DND-41 (cell line): ENCODE measurements at regions not wholly inside any gene's neighbourhood (a gene's known extent, or its start where the extent isn't known, plus 50 kb on each side); places are given as distances from the start of the nearest gene placed in this dataset.

Source experiments
- ATAC-seq: fragments of 200-7000 bp; cut with Tn5 transposase; 3 replicates; pipeline ENCODE4 v1.9.1; 2021; ENCODE audit warnings: low read depth; ENCODE audit not compliant: insufficient read depth
- DNase-seq: peaks from one replicate; pipeline ENCODE4 v3.0.0-alpha.2; 2020
- H2AFZ ChIP-seq: 2 replicates; pipeline ENCODE4 v1.6.0; 2012; ENCODE audit warnings: low read depth, low read length
- H3K27ac ChIP-seq: 2 replicates; pipeline ENCODE4 v1.5.1; 2012; ENCODE audit warnings: low read length, inconsistent platforms
- H3K27me3 ChIP-seq: fragments of 200-600 bp; sonication (generic); 2 replicates; pipeline ENCODE4 v1.6.0; 2012; ENCODE audit warnings: low read length, mild to moderate bottlenecking, inconsistent platforms; ENCODE audit not compliant: insufficient read depth, poor library complexity
- H3K36me3 ChIP-seq: 2 replicates; pipeline ENCODE4 v1.5.1; 2012; ENCODE audit warnings: low read length, inconsistent platforms; ENCODE audit not compliant: insufficient read depth
- H3K4me1 ChIP-seq: 2 replicates; pipeline ENCODE4 v1.5.1; 2012; ENCODE audit warnings: mild to moderate bottlenecking, low read length; ENCODE audit not compliant: insufficient read depth
- H3K4me2 ChIP-seq: 2 replicates; pipeline ENCODE4 v1.6.0; 2012; ENCODE audit warnings: mild to moderate bottlenecking, moderate library complexity, low read length, inconsistent platforms; ENCODE audit not compliant: insufficient read depth
- H3K4me3 ChIP-seq, 2 experiments: fragments of 200-600 bp in 1 of 2; shearing (Covaris generic) in 1 of 2; 2 replicates each; pipeline ENCODE4 v1.5.1; 2012 to 2016; ENCODE audit warnings: inconsistent platforms in 2 of 2, low read length in 2 of 2, mild to moderate bottlenecking in 2 of 2, low read depth in 1 of 2, moderate library complexity in 1 of 2
- H3K79me2 ChIP-seq: 2 replicates; pipeline ENCODE4 v1.6.0; 2012; ENCODE audit warnings: low read length, inconsistent platforms; ENCODE audit not compliant: insufficient read depth
- H3K9ac ChIP-seq: 2 replicates; pipeline ENCODE4 v1.6.0; 2012; ENCODE audit warnings: low read depth, mild to moderate bottlenecking, inconsistent platforms, low read length, moderate library complexity
- H3K9me3 ChIP-seq: 2 replicates; pipeline ENCODE4 v1.5.1; 2012; ENCODE audit warnings: low read length, moderate library complexity, mild to moderate bottlenecking, inconsistent platforms; ENCODE audit not compliant: insufficient read depth, severe bottlenecking
- H4K20me1 ChIP-seq: 2 replicates; pipeline ENCODE4 v1.6.0; 2012; ENCODE audit warnings: low read length; ENCODE audit not compliant: insufficient read depth
- EZH2 ChIP-seq: IDR thresholded peaks from 3 replicates; pipeline ENCODE4 v1.6.1; 2012; ENCODE audit warnings: borderline replicate concordance, low read depth, mild to moderate bottlenecking, moderate library complexity, low read length, inconsistent platforms; ENCODE audit not compliant: severe bottlenecking
- TF ChIP-seq, protein P1 (sequence below): IDR thresholded peaks from 2 replicates; pipeline ENCODE4 v1.5.1; 2012; ENCODE audit warnings: borderline replicate concordance, low read length, moderate library complexity, mild to moderate bottlenecking; ENCODE audit not compliant: poor library complexity, severe bottlenecking; ENCODE audit errors: extremely low read depth

DNA sequence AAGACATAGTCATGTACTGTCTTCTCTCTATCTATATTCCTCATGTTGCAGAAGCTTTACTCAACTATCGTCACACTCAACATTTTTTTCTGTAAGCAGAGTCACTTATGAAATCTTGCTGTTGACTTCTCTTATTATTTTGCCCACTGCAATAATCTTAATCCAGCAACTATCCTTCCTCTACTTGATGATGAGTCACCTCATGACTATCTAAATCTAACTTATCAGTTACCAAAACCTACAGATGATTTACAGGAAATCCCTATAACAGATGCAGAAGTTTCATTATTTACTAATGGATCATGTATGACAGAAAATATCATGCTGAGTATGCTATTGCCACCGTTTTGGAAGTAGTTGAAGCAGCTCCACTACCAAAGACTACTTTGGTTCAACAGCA, 378.9 kb downstream of the DUSP10 start:
- no peak for TF ChIP-seq EZH2
- TF ChIP-seq, protein P1, sequence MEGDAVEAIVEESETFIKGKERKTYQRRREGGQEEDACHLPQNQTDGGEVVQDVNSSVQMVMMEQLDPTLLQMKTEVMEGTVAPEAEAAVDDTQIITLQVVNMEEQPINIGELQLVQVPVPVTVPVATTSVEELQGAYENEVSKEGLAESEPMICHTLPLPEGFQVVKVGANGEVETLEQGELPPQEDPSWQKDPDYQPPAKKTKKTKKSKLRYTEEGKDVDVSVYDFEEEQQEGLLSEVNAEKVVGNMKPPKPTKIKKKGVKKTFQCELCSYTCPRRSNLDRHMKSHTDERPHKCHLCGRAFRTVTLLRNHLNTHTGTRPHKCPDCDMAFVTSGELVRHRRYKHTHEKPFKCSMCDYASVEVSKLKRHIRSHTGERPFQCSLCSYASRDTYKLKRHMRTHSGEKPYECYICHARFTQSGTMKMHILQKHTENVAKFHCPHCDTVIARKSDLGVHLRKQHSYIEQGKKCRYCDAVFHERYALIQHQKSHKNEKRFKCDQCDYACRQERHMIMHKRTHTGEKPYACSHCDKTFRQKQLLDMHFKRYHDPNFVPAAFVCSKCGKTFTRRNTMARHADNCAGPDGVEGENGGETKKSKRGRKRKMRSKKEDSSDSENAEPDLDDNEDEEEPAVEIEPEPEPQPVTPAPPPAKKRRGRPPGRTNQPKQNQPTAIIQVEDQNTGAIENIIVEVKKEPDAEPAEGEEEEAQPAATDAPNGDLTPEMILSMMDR, result no peak
- no peak for ATAC-seq
- Histone ChIP-seq H3K27ac (no peak overlapping the region), H3K79me2 (no peaks in the 10 kb centered on the region), H3K4me1 (no peaks in the 10 kb centered on the region), H3K9ac (no peak overlapping the region), H3K9me3 (no peaks in the 10 kb centered on the region), H2AFZ (no peak overlapping the region), H3K4me2 (no peak overlapping the region), H4K20me1 (no peaks in the 10 kb centered on the region), H3K27me3 (peaks cover 6% of the 10 kb centered on the region), H3K4me3 (no peak overlapping the region), H3K36me3 (no peaks in the 10 kb centered on the region)
- DNase-seq, result no peak

GRCh38 chr1:221366495-221367110, 375.3 kb downstream of the DUSP10 start:
- Histone ChIP-seq H3K9me3 (no peaks in the 10 kb centered on the region), H3K36me3 (no peaks in the 10 kb centered on the region), H3K27me3 (peaks cover 6% of the 10 kb centered on the region), H2AFZ (no peak overlapping the region), H3K9ac (no peak overlapping the region), H3K27ac (no peak overlapping the region), H3K4me2 (no peak overlapping the region), H4K20me1 (no peaks in the 10 kb centered on the region), H3K4me1 (no peaks in the 10 kb centered on the region), H3K79me2 (no peaks in the 10 kb centered on the region), H3K4me3 (no peak overlapping the region)
- ATAC-seq, result no peak
- no peak for DNase-seq
- TF ChIP-seq EZH2, result no peak
- TF ChIP-seq, protein P1, result no peak

DNA sequence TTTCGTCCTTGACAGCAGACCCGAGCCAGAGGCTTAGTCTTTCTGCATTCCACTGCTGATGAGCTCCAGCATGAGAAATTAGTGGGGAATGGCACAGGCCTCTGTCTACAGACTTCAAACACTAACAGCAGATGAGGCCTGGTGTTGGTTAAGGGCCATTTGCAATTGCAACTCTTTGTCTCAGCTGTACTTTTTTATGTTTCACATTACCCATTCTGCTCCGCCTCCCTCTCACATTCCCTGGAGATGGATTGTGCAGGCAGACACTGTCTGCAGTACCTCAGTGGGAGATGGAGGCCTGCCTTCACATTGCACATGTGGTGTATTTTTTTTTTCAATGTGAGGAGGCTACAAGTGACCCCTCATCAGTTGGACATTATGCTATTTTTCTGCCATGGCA, 370.2 kb downstream of the DUSP10 start:
- no peak overlapping the region for H3K9ac ChIP-seq
- H3K4me3 ChIP-seq, result no peak overlapping the region
- no peaks in the 10 kb centered on the region for H3K9me3 ChIP-seq
- no peaks in the 10 kb centered on the region for H3K4me1 ChIP-seq
- no peak overlapping the region for H3K4me2 ChIP-seq
- H4K20me1 ChIP-seq, result no peaks in the 10 kb centered on the region
- no peaks in the 10 kb centered on the region for H3K79me2 ChIP-seq
- peaks cover 2% of the 10 kb centered on the region for H3K27me3 ChIP-seq
- ATAC-seq (no peak), DNase-seq (no peak)
- H3K36me3 ChIP-seq, result no peaks in the 10 kb centered on the region
- H3K27ac ChIP-seq, result no peak overlapping the region
- H2AFZ ChIP-seq, result no peak overlapping the region
- TF ChIP-seq EZH2, result no peak
- TF ChIP-seq, protein P1, result no peak

DNA sequence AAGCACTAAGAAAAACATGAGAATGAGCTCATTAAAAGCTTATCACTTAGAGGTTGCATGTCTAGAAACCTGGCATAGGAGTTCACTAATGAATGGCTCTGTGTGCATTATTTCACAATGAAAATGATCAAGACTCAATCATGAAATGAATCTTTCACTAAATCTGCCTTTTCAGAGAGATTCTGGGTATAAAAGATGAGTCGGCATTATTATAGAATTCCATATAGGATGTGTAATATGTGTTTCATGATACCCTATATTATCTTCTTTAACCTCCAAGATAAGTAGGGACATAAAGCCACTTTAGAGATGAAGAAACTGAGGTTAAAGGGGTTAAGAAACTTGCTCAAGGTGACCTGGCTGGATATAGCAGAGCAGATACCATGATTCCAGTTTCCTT, 368.1 kb downstream of the DUSP10 start:
- TF ChIP-seq, protein P1, result no peak
- no peak for TF ChIP-seq EZH2
- H3K27me3 ChIP-seq, result no peaks in the 10 kb centered on the region

More for the DNA sequence above, 368.1 kb downstream of the DUSP10 start:
- Histone ChIP-seq H3K36me3 (no peaks in the 10 kb centered on the region), H3K9ac (no peak overlapping the region), H3K27ac (no peak overlapping the region), H3K4me2 (no peak overlapping the region), H2AFZ (no peak overlapping the region), H3K79me2 (no peaks in the 10 kb centered on the region), H3K4me1 (no peaks in the 10 kb centered on the region), H4K20me1 (no peaks in the 10 kb centered on the region), H3K9me3 (no peaks in the 10 kb centered on the region), H3K4me3 (no peak overlapping the region)
- ATAC-seq (no peak), DNase-seq (no peak)
